ENCODE measurements at regions not wholly inside any gene's neighbourhood (a gene's known extent, or its start where the extent isn't known, plus 50 kb on each side); places are given as distances from the start of the nearest gene placed in this dataset.

DNA sequence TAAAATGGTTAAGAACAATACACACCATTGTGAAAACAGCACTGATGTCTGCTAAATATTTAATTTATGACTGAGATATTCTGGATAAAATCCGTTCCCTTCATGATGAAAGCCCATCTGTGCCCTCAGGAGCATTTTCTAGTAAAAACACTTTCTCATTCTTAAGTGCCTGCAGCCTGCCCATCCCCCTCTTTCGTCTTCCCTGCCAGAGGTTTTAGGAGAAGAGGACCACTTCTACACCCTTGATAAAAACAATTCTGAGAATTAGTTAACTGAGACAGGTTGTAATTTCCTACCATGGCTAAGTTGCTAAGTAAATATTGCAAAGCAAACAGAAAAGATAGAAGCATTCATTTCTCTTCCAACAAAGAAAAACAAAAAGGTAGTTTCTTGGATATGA, 272.6 kb downstream of the ATPSCKMT start:
- dilution Hi-C loops (cut with MboI; ENCODE audit: extremely low pct_ligation_motif_present, low sequenced_read_pairs), result no loop called here
- Histone ChIP-seq H3K9me3 (ENCODE audit: control insufficient read depth, low read depth, low read length) (no peaks in the 10 kb centered on the region), H3K36me3 (ENCODE audit: control insufficient read depth in 2 of 2, extremely low read depth in 1 of 2, insufficient read depth in 2 of 2, low read length in 2 of 2) (no peaks in the 10 kb centered on the region), H3K4me1 (ENCODE audit: control insufficient read depth, extremely low read depth, insufficient read depth, low read length) (no peaks in the 10 kb centered on the region), H3K4me2 (ENCODE audit: control insufficient read depth, extremely low read depth, insufficient read depth, low read depth, low read length) (no peak overlapping the region), H3K79me2 (ENCODE audit: control insufficient read depth, insufficient read depth, low read length) (no peaks in the 10 kb centered on the region), H2AFZ (ENCODE audit: control insufficient read depth, low read length) (no peak overlapping the region), H3K4me3 (ENCODE audit: control insufficient read depth in 2 of 3, extremely low read depth in 1 of 3, insufficient read depth in 2 of 3, low read depth in 1 of 3, low read length in 3 of 3) (no peak overlapping the region), H3K9me1 (ENCODE audit: control insufficient read depth, extremely low read depth, insufficient read depth, low read length) (no peaks in the 10 kb centered on the region), H3K27me3 (ENCODE audit: control insufficient read depth, extremely low read depth, insufficient read depth, low read length) (no peaks in the 10 kb centered on the region), H4K20me1 (ENCODE audit: control insufficient read depth, extremely low read depth, insufficient read depth, low read length) (no peaks in the 10 kb centered on the region), H3K9ac (ENCODE audit: control insufficient read depth, extremely low read depth, insufficient read depth, low read length) (no peak overlapping the region), H3K27ac (ENCODE audit: control insufficient read depth, insufficient read depth, low read length) (no peak overlapping the region)
- no peak for FAIRE-seq
- TF ChIP-seq EZH2 (IDR thresholded peaks at IDR 0.05; ENCODE audit: low read length), result no peak
- TF ChIP-seq, protein P1, sequence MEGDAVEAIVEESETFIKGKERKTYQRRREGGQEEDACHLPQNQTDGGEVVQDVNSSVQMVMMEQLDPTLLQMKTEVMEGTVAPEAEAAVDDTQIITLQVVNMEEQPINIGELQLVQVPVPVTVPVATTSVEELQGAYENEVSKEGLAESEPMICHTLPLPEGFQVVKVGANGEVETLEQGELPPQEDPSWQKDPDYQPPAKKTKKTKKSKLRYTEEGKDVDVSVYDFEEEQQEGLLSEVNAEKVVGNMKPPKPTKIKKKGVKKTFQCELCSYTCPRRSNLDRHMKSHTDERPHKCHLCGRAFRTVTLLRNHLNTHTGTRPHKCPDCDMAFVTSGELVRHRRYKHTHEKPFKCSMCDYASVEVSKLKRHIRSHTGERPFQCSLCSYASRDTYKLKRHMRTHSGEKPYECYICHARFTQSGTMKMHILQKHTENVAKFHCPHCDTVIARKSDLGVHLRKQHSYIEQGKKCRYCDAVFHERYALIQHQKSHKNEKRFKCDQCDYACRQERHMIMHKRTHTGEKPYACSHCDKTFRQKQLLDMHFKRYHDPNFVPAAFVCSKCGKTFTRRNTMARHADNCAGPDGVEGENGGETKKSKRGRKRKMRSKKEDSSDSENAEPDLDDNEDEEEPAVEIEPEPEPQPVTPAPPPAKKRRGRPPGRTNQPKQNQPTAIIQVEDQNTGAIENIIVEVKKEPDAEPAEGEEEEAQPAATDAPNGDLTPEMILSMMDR (optimal IDR thresholded peaks at IDR 0.05 in 1 of 3, IDR thresholded peaks at IDR 0.05 in 1 of 3, conservative IDR thresholded peaks at IDR 0.05 in 1 of 3; ENCODE audit: extremely low read depth in 1 of 3, insufficient read depth in 2 of 3, low read length in 3 of 3), result no peak
- DNase-seq (ENCODE audit: low read depth, low spot score), result no peak

DNA sequence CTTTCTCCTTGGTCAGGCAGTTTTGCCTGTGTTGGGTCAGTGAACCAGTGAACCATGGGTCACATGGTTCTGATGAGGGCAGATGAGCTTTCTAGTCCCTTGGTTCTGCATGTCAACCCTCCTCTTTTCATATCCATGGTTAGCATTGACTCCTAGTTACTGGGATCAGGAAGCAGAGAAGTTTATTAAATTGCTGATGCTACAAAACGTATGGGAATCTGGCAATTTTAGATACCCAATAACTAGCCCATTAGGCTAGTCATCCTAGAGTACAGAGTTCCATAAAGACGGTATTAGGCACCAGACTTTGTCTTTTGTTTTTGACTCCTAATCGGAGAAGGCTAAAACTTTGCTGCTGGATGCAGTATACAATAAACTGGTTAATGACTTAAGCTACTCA, 273.1 kb downstream of the ATPSCKMT start:
- H3K4me2 ChIP-seq (ENCODE audit: control insufficient read depth, extremely low read depth, insufficient read depth, low read depth, low read length), result no peak overlapping the region
- H3K4me1 ChIP-seq (ENCODE audit: control insufficient read depth, extremely low read depth, insufficient read depth, low read length), result no peaks in the 10 kb centered on the region
- TF ChIP-seq, protein P1 (optimal IDR thresholded peaks at IDR 0.05 in 1 of 3, IDR thresholded peaks at IDR 0.05 in 1 of 3, conservative IDR thresholded peaks at IDR 0.05 in 1 of 3; ENCODE audit: extremely low read depth in 1 of 3, insufficient read depth in 2 of 3, low read length in 3 of 3), result no peak
- no peak for TF ChIP-seq EZH2 (IDR thresholded peaks at IDR 0.05; ENCODE audit: low read length)
- H3K27ac ChIP-seq (ENCODE audit: control insufficient read depth, insufficient read depth, low read length), result no peak overlapping the region
- H3K9me3 ChIP-seq (ENCODE audit: control insufficient read depth, low read depth, low read length), result no peaks in the 10 kb centered on the region
- no peaks in the 10 kb centered on the region for H4K20me1 ChIP-seq (ENCODE audit: control insufficient read depth, extremely low read depth, insufficient read depth, low read length)
- FAIRE-seq, result no peak
- H3K9ac ChIP-seq (ENCODE audit: control insufficient read depth, extremely low read depth, insufficient read depth, low read length), result no peak overlapping the region
- H3K36me3 ChIP-seq (ENCODE audit: control insufficient read depth in 2 of 2, extremely low read depth in 1 of 2, insufficient read depth in 2 of 2, low read length in 2 of 2), result no peaks in the 10 kb centered on the region
- dilution Hi-C loops (cut with MboI; ENCODE audit: extremely low pct_ligation_motif_present, low sequenced_read_pairs), result no loop called here
- no peaks in the 10 kb centered on the region for H3K9me1 ChIP-seq (ENCODE audit: control insufficient read depth, extremely low read depth, insufficient read depth, low read length)
- DNase-seq (ENCODE audit: low read depth, low spot score), result no peak
- H3K79me2 ChIP-seq (ENCODE audit: control insufficient read depth, insufficient read depth, low read length), result no peaks in the 10 kb centered on the region
- H3K27me3 ChIP-seq (ENCODE audit: control insufficient read depth, extremely low read depth, insufficient read depth, low read length), result no peaks in the 10 kb centered on the region
- H3K4me3 ChIP-seq (ENCODE audit: control insufficient read depth in 2 of 3, extremely low read depth in 1 of 3, insufficient read depth in 2 of 3, low read depth in 1 of 3, low read length in 3 of 3), result no peak overlapping the region
- H2AFZ ChIP-seq (ENCODE audit: control insufficient read depth, low read length), result no peak overlapping the region
